T-helper 1 cell treated with Interleukin-12 subunit alpha and Interleukin-12 subunit beta and Interleukin-4 antibody, amounts not matched to agents 30 ng/mL and 1 ng/mL, for 36 hours (primary cell): ENCODE measurements at regions not wholly inside any gene's neighbourhood (a gene's known extent, or its start where the extent isn't known, plus 50 kb on each side); places are given as distances from the start of the nearest gene placed in this dataset.

Experiments
- intact Hi-C: fragments of 100-400 bp; cut with micrococcal nuclease; formaldehyde crosslinking; loops from one replicate; pipeline ENCODE4 v1.15.1; 2024

- intact Hi-C loops: no loop called here
Observed at GRCh38 chr11:130583801-130584211, 135.4 kb downstream of the ADAMTS15 start.

DNA sequence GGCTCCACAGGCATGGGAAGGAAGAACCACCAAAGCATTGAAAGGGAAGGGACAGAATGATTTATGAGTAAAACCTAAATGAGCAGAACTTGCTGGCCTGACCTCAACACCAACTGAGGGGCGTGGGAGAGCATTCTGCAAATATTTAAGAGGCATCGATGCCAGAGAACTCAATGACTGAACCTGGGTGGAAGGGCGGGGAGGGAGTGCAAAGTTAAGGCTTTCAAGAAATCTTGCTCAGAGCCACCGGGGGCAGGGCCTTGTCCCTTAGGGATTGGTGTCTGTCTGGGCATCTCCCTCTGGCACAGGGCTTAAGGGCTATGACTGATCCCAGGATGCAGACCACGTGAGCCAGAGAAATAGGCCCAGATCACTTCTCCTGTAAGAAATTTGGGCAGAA lies 137.1 kb downstream of the ADAMTS15 start:
- intact Hi-C loops: no loop called here

- intact Hi-C loops: no loop called here
Observed at GRCh38 chr11:130587658-130588057, 139.2 kb downstream of the ADAMTS15 start.

- intact Hi-C loops: no loop called here
Observed at GRCh38 chr11:130588471-130588870, 140.0 kb downstream of the ADAMTS15 start.

GRCh38 chr11:130592056-130592455 lies 143.6 kb downstream of the ADAMTS15 start:
- intact Hi-C loops: no loop called here

GRCh38 chr11:130593064-130593463 lies 144.6 kb downstream of the ADAMTS15 start:
- intact Hi-C loops: no loop called here

DNA sequence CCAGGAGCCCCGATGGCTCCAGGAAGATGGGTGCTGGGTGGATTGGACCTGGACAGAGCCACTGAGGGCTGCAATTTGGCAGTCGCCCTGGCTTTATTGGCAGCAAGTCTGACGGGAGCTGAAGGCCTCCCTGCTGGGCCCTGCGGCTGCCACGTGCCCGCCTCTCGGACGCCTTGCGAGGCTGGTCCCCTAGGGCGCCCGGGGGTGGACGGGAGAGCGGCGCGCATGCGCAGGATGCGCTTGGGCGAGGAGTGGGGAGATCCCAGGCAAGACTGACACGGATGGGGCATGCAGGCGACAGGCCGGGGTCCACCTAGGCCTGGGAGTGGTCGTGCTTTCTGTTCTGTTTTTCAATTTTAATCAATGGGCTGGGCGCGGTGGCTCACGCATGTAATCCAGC lies 150.0 kb downstream of the ADAMTS15 start:
- intact Hi-C loops: no loop called here

DNA sequence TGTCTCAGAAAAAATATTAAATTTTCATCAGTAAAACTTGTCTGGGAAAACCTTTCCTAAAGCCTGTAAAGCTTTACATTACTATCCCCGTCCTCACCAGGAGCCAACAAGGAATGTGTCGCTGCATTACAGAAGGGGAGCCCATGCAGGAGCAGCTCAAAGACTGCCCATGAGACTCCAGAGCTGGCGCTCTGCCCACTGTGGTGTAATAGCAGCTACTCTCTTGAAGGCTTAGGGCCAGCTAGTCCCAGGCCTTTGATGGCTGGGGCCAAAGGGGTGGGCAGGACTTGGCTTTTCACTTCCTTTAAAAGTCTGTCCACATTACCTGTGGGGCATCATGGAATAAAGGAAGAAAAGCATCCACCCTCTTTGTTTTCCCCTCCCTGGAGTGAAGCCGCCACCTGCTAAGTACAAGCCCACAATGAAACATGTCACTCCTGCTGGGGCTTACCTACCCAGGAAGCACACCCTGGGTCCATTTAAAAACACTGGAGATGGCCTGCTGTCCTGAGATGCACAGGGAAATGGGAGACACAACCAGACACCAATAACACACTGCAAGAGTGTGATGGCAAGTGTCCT lies 150.7 kb downstream of the ADAMTS15 start:
- intact Hi-C loops: no loop called here

- intact Hi-C loops: no loop called here
Observed at GRCh38 chr11:130600139-130600538, 151.7 kb downstream of the ADAMTS15 start.

DNA sequence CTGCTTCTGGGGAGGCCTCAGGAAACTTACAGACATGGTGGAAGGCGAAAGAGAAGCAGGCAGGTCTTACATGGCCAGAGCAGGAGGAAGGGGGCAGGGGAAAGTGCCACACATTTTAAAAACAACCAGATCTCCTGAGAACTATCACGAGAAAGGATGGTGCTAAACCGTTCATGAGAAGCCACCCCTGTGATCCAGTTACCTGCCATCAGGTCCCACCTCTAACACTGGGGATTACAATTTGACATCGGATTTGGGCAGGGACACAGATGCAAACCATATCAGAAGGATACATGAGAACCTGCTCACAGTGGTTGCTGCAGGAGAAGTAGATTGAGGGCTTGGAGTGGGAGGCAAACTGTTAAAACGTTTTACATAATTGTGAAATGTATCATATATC lies 152.2 kb downstream of the ADAMTS15 start:
- intact Hi-C loops: no loop called here

DNA sequence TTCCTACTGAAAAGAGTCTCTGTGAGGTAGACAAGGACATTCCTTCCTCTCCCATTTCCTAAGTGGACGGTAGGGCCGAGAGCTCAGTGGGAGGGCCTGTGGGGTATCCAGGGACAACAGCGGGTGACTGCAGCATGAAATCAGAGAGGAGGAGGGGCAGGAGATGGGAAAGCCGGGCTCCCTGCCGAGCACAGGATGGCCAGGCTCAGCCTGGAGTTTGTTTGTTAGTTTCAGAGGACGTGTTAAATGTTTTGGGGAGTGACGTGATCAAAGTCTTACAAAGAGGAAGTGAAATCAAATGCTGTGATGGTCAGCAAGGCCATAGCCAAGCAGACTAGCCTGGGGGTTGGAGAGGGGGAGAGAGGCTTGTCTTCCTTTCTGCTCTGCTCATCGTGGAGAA lies 152.7 kb downstream of the ADAMTS15 start:
- intact Hi-C loops: no loop called here

DNA sequence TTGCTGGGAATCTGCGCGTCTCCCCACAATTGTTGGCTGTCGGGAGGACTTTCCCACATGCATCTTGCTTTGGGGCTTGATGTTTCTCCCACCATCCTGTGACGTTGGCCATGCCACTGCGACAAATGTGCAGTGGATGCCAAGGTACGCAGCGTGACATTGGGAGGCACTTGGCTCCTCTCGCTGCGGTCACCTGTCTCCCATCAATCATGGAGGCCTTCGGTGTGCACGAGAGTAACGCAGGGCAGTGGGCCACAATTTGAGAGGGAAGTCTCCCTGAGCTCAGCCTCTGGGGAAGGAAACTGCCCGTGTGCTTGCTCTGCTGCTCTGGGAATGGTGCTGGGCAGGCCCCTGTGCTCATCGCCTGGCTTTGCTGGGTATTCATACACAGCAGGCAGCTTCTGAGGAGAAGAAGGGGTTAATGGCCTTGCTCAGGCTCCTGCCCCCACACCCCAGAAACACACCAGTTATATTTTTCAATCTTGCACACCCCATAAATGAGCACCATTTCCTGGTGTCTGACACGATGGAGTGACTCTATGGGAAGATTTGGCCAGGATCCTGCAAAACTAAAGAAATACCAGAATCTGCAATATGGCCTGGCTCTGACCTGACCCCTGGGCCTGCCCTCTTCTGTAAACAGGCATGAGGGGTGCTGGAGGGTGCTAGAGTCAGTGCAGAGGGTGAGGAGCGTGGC lies 153.5 kb downstream of the ADAMTS15 start:
- intact Hi-C loops: no loop called here

GRCh38 chr11:130602641-130603334 lies 154.3 kb downstream of the ADAMTS15 start:
- intact Hi-C loops: no loop called here

GRCh38 chr11:130603335-130603906 lies 155.0 kb downstream of the ADAMTS15 start:
- intact Hi-C loops: no loop called here

- intact Hi-C loops: no loop called here
Observed at GRCh38 chr11:130604606-130605005, 156.2 kb downstream of the ADAMTS15 start.

DNA sequence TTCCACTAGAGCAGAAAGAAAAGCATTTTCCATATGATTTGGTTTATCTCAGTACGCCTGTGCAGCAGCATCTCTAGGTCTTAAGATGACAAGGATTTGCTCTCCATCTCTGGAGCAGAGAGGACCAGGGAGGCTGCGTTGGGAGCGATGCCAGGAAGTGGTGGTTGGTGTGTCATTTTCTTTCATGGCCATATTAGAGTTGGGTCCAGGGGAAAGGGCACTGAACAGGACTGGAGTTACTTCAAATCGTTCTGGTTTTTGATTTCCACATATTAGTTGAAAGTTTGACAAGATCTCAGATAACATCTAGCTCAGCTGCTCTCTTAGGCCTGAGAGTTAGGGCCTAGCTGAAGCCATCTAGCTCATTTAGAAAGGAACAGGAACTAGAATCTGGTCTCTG lies 157.7 kb downstream of the ADAMTS15 start:
- intact Hi-C loops: no loop called here

DNA sequence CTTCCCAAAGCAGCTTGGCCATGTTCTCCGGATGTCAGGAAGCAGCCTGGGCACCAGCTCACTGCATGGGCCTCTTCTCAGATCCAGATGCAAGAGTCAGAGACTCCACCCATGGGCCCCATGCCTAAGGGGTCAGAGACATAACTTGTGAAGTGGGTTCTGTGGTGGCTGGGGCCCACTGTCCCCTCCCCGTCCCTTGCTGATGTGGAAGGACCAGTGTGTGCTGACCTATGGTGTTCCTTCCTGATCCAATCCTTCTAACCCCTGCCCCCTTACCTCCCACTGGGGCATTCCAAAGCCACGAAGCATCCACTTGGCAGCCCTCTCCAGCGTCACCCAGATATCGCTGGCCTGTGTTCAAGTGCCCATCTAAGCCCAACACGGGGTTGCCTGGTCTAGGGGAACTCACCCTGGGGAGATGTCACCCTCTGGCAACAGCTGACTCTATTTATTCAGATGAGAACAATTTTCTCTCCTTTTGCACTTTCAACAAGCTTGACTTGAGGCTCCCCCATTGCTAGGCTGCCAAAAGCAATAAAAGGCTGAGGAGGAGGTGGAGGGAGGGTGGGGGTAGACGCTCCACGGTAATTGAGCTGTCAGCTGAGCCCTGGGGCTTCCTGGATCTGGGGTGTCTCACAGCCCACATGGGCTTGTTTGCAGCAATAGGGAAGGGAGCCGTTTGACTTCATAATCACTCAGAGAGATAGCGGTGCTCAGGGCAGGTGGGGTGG lies 158.5 kb downstream of the ADAMTS15 start:
- intact Hi-C loops: no loop called here

- intact Hi-C loops: no loop called here
Observed at GRCh38 chr11:130608287-130608686, 159.8 kb downstream of the ADAMTS15 start.

DNA sequence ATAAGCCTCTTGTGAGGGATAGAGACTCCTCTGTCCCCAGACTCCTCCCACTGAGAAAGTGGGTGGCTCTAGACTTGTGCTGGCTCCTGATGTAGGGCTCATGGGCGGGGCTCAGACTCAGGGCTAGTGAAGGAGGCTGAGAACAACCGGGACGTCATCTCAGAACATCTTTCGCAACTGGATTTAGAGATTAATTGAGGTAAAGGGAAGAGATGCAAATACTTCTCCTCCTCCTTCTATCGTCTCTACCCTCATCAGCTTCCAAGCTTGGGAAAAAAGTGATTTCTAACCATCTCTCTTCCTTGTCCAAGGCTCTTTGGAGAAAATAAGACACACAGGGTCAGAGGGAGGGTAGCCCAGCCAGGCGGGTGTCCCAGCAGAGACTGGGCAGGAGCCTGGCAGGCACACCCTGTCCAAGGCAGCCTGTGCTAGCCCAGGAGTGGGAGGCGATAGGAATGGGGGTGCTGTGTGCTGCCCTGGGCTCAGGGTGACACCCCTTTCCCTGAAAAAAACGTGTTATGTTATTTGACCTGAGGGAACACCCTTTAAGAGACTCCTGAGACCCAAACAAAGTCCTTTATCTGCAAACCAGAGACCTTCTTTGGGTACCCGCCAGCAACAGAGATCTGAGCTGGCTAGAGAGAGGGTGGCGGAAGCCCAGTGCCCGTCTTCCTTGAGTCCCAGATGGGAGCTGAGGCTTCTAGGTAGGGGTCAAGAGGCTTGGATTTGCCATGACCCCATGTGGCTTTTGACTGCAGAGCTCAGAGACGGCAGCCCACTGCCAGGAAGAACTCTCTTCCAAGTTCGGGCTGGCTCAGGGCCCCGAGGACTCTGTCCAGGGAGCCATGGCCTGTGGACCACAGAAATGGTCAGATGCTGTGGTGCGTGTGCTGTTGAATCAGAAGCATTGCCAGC lies 160.9 kb downstream of the ADAMTS15 start:
- intact Hi-C loops: no loop called here

DNA sequence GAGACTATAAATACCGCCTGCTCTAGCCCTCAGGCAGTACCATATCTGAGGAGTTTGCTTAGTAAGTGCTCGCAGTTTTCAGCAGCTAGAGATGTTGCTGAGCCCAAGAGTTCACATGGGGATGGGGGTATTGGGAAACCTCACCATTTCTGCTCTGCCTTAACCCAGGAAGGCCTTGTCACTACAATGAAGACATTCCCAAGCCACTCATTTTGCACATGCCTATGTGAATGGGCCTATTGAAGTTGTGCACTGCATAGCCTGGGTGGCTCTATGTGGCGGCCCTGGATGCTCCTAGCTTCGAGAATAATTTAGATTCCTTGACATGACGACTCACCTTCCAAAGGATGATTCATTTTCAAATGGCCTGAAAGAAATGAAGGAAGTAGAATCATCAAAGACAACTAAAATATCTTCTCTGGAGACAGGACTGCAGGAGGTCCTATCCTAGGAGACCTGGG lies 163.4 kb downstream of the ADAMTS15 start:
- intact Hi-C loops: no loop called here
